ENCODE measurements at regions not wholly inside any gene's neighbourhood (a gene's known extent, or its start where the extent isn't known, plus 50 kb on each side); places are given as distances from the start of the nearest gene placed in this dataset.

GRCh38 chr20:24049081-24049480 lies 60.5 kb upstream of the GGTLC1 start:
- no peak for DNase-seq

- no peak for DNase-seq
Observed at GRCh38 chr20:24048024-24048611, 59.5 kb upstream of the GGTLC1 start.

GRCh38 chr20:24046888-24047287 lies 58.3 kb upstream of the GGTLC1 start:
- no peak for DNase-seq

- DNase-seq = no peak
Observed at GRCh38 chr20:24045621-24046318, 57.2 kb upstream of the GGTLC1 start.

GRCh38 chr20:24043294-24043693 lies 54.7 kb upstream of the GGTLC1 start:
- no peak for DNase-seq

GRCh38 chr20:24042646-24043045 lies 54.1 kb upstream of the GGTLC1 start:
- DNase-seq = no peak

- DNase-seq = no peak
Observed at GRCh38 chr20:24040896-24041459, 52.4 kb upstream of the GGTLC1 start.

- no peak for DNase-seq
Observed at GRCh38 chr20:24039196-24039595, 50.6 kb upstream of the GGTLC1 start.
